ENCODE measurements at regions not wholly inside any gene's neighbourhood (a gene's known extent, or its start where the extent isn't known, plus 50 kb on each side); places are given as distances from the start of the nearest gene placed in this dataset.

DNA sequence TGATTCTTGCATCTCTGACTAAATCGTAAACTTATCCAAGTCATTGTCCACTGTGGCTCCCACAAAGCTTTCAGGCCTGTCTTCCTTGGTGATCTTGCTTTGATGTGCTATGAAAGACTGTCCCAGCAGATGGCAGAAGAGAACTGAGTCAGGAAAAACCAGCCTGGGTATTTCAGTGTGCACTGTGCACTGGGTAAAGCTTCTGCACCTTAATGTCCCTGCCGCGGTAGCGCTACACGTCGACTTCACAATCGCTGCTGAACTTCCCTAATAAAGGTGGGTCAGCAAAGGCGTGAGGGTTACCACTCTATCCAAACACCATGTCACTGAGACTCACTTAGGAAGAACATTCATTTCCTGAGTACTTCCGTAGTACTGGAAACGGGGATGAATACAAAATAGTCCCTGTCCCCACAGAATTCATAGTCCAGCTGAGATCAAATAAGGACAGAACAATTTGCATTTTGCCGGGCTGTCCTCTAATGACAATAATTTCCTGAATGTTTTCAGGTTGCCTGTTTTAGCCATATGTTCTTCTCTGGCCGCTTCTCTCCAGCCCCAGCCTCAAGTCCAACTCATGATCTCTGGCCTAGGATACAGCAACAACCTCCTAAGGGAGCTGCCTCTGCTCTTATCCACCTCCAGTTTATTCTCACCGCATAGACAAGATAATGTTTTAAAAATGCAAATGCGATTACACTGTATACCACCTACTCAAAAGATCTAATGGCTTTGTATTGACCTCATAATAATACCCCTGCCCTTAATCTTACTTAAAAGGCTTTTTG lies 83.6 kb upstream of the AKAP13 start:
- ATAC-seq (peak; percentile 98), FAIRE-seq (peak; percentile 97), DNase-seq (ENCODE audit: low read depth in 1 of 2, low spot score in 1 of 2) (peak; percentile 86 to 90)
- Histone ChIP-seq H3K4me2 (peak overlapping the region; percentile 72), H3K4me3 (no peak overlapping the region), H3K4me1 (peaks cover 5% of the 10 kb centered on the region; the same call in 2 of the 3 replicates), H3K27ac (peak overlapping the region; percentile 53 to 60; a peak in 5 of 6 replicates), H3K9me3 (no peaks in the 10 kb centered on the region)
- ChIA-PET POLR2A (interaction anchor here (1.0 kb wide), 1 partner anchor 84 kb away, joined by 11 read pairs; the partner anchor contains the start of gene AKAP13), CTCF (interaction anchor here (0.6 to 7.0 kb wide), 95 partner anchors 8 to 838 kb away, joined by 3 to 147 read pairs (median 4); partner anchors contain the start of genes AKAP13, KLHL25 and NMB)
- WGBS (ENCODE audit: missing lambda C conversion rate): 22% methylated on average over 14 of the region's 14 CpGs
- TF ChIP-seq ZNF302 (CRISPR knock-in tag; IDR thresholded peaks at IDR 0.05) (no peak), CTCF (IDR thresholded peaks at IDR 0.05) (peak; percentile 98), RAD21 (conservative IDR thresholded peaks at IDR 0.05 in 1 of 2, IDR thresholded peaks at IDR 0.05 in 1 of 2) (peak; percentile 97 to 99), SMC3 (IDR thresholded peaks at IDR 0.05) (peak; percentile 96), MAFK (IDR thresholded peaks at IDR 0.05; ENCODE audit: partially characterized antibody) (peak; percentile 4), CHD2 (IDR thresholded peaks at IDR 0.05; ENCODE audit: low read length, partially characterized antibody) (no peak)

DNA sequence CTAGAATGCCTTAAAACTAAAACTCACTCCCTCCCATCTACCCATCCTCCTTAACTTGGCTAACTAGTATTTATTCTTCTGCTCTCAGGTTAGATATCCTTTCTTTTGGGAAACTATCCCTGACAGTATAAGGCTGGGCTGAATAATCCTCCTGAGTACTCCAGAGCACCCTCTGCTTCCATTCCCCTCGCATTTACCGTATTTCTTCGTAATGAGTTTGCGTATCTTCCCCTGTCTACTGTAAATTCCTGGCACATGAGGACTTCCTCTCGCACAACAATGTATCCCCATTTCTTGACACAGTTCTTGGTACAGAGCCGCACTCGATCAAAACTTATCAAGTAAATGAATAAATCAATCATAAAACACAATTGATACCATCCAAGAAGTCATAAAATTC lies 82.9 kb upstream of the AKAP13 start:
- 96% methylated on average over 7 of the region's 7 CpGs for WGBS (ENCODE audit: missing lambda C conversion rate)
- TF ChIP-seq ELK1 (IDR thresholded peaks at IDR 0.05; ENCODE audit: low read depth, low read length): no peak
- TF ChIP-seq REST (IDR thresholded peaks at IDR 0.05): no peak
- no peak for TF ChIP-seq MAFK (IDR thresholded peaks at IDR 0.05; ENCODE audit: partially characterized antibody)
- TF ChIP-seq EHF (CRISPR knock-in tag; IDR thresholded peaks at IDR 0.05): no peak
- no peak for TF ChIP-seq JUN (IDR thresholded peaks at IDR 0.05)
- ATAC-seq: peak in 1 of 2 experiments; percentile 4; a peak in 2 of 6 replicates
- ChIA-PET POLR2A (no interaction called here), CTCF (interaction anchor here (0.8 to 7.0 kb wide), 36 partner anchors 7 to 544 kb away, joined by 3 to 147 read pairs (median 7); no protein-coding TSS in a partner anchor)
- H3K4me3 ChIP-seq: no peak overlapping the region
- H3K4me1 ChIP-seq: peaks cover 5% of the 10 kb centered on the region; the same call in 2 of the 3 replicates
- no peak overlapping the region for H3K4me2 ChIP-seq
- H3K27ac ChIP-seq: no peak overlapping the region; a peak in 1 of 6 replicates
- no peak for FAIRE-seq
- DNase-seq (ENCODE audit: low read depth in 1 of 2, low spot score in 1 of 2): no peak
- no peaks in the 10 kb centered on the region for H3K9me3 ChIP-seq

DNA sequence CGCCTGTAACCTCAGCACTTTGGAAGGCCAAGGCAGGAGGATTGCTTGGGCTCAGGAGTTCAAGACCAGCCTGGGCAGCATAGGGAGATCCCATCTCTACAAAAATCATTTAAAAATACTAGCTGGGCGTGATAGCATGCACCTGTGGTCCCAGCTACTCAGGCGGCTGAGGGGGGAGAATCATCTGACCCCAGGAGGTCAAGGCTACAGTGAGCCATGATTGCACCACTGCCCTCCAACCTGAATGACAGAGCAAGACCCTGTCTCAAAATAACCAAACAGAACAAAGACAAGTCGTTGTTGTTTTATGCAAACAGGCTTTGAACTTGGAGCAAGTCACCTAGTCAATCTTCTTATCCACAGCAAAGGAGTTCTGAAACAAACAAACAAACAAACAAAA lies 82.0 kb upstream of the AKAP13 start:
- ChIA-PET POLR2A (no interaction called here), CTCF (interaction anchor here (0.9 to 7.0 kb wide), 11 partner anchors 9 to 342 kb away, joined by 3 to 147 read pairs (median 11); no protein-coding TSS in a partner anchor)
- no peaks in the 10 kb centered on the region for H3K9me3 ChIP-seq
- H3K27ac ChIP-seq: no peak overlapping the region
- FAIRE-seq (peak; percentile 18), DNase-seq (ENCODE audit: low read depth in 1 of 2, low spot score in 1 of 2) (no peak), ATAC-seq (no peak)
- no peak overlapping the region for H3K4me2 ChIP-seq
- TF ChIP-seq JUNB (IDR thresholded peaks at IDR 0.05) (no peak), ZNF302 (CRISPR knock-in tag; IDR thresholded peaks at IDR 0.05) (no peak), MAFK (IDR thresholded peaks at IDR 0.05; ENCODE audit: partially characterized antibody) (no peak), CBX8 (IDR thresholded peaks at IDR 0.05) (no peak), BHLHE40 (IDR thresholded peaks at IDR 0.05; ENCODE audit: low read depth, low read length) (no peak), POLR2AphosphoS2 (conservative IDR thresholded peaks at IDR 0.05; ENCODE audit: low read length) (no peak)
- TF ChIP-seq, protein P1, sequence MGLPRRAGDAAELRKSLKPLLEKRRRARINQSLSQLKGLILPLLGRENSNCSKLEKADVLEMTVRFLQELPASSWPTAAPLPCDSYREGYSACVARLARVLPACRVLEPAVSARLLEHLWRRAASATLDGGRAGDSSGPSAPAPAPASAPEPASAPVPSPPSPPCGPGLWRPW (IDR thresholded peaks at IDR 0.05): no peak
- TF ChIP-seq, protein P2, sequence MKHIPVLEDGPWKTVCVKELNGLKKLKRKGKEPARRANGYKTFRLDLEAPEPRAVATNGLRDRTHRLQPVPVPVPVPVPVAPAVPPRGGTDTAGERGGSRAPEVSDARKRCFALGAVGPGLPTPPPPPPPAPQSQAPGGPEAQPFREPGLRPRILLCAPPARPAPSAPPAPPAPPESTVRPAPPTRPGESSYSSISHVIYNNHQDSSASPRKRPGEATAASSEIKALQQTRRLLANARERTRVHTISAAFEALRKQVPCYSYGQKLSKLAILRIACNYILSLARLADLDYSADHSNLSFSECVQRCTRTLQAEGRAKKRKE (CRISPR knock-in tag; IDR thresholded peaks at IDR 0.05; ENCODE audit: low read depth): no peak
- WGBS (ENCODE audit: missing lambda C conversion rate): 67% methylated on average over 4 of the region's 4 CpGs
- no peak overlapping the region for H3K4me3 ChIP-seq
- H3K4me1 ChIP-seq: peaks cover 5% of the 10 kb centered on the region; the same call in 2 of the 3 replicates

Data from A549 (cell line).